Adrenal gland (tissue), 9 donors: ENCODE measurements at regions not wholly inside any gene's neighbourhood (a gene's known extent, or its start where the extent isn't known, plus 50 kb on each side); places are given as distances from the start of the nearest gene placed in this dataset.

Experiments used
- DNase-seq, 7 donors: peaks; one replicate each; pipeline ENCODE4 v3.0.0-alpha.2; 2019 to 2020
- H3K27ac ChIP-seq, 5 donors: fragments of 200-600 bp; sonication (generic) in 4 of 5; 1 replicate in 3 of 5; 2 replicates in 2 of 5; pipeline versions ENCODE4 v1.5.1 to v1.8.0; 2016 to 2020; ENCODE audit warnings: mild to moderate bottlenecking in 1 of 5
- H3K27me3 ChIP-seq: fragments of 200-600 bp; 2 replicates; pipeline ENCODE4 v1.8.0; 2021
- H3K36me3 ChIP-seq, 2 donors: fragments of 200-600 bp; replicated peaks in 1 of 2; 1 replicate in 1 of 2; 2 replicates in 1 of 2; pipeline versions ENCODE4 v1.5.1 to v1.8.0; 2018 to 2022
- H3K4me1 ChIP-seq, 2 donors: fragments of 200-600 bp; replicated peaks in 1 of 2; 1 replicate in 1 of 2; 2 replicates in 1 of 2; pipeline versions ENCODE4 v1.5.1 to v1.8.0; 2018 to 2021
- H3K4me3 ChIP-seq, 4 donors: fragments of 200-600 bp; sonication (generic) in 3 of 4; one replicate each; pipeline ENCODE4 v1.5.1; 2016 to 2018
- H3K9me3 ChIP-seq, 3 donors: fragments of 200-600 bp; sonication (generic) in 1 of 3; replicated peaks in 1 of 3; 1 replicate in 2 of 3; 2 replicates in 1 of 3; pipeline versions ENCODE4 v1.5.1 to v1.8.0; 2016 to 2021
- CTCF ChIP-seq, 6 experiments: fragments of 450-650 bp in 4 of 6; fragments of 200-600 bp in 2 of 6; sonication (generic) in 1 of 6; IDR thresholded peaks; 1 replicate in 5 of 6; 2 replicates in 1 of 6; pipeline versions ENCODE4 v1.5.1 to v1.8.0; 2016 to 2021; ENCODE audit warnings: antibody characterized with exemption in 6 of 6, mild to moderate bottlenecking in 2 of 6, moderate library complexity in 1 of 6
- POLR2A ChIP-seq, 2 donors: fragments of 450-650 bp; IDR thresholded peaks; one replicate each; pipeline ENCODE4 v1.6.1; 2017; ENCODE audit warnings: antibody characterized with exemption in 2 of 2, mild to moderate bottlenecking in 2 of 2, moderate library complexity in 1 of 2
- WGBS, 4 donors: extraction: QIAGEN DNeasy Blood & Tissue Kit in 2 of 4; methylation state at CpG; one replicate each; pipeline versions ENCODE4 v1.1.5 to v1.1.7; 2013 to 2017; 5-methylcytosine and 5-hydroxymethylcytosine counted together
- intact Hi-C, 2 donors: fragments of 100-400 bp; cut with DNase I; formaldehyde crosslinking; loops; one replicate each; pipeline versions ENCODE4 v1.14.1 to v1.15.0; 2022 to 2023
- donor health status: healthy with polysubstance abuse.
- donor health status: Bipolar disorder and iron deficiency.
- donor health status: DM: yes; HTN: yes; CAD: no.
- donor health status: DM: no; HTN: no; CAD: no.
- donor health status: DM: no; HTN: no; CAD: no.

- TF ChIP-seq CTCF (IDR thresholded peaks at IDR 0.05) (no peak), POLR2A (IDR thresholded peaks at IDR 0.05) (no peak)
These were observed 467.4 kb upstream of the SORCS1 start for GRCh38 chr10:107631876-107632275.

GRCh38 chr10:107626862-107627261 lies 462.4 kb upstream of the SORCS1 start:
- no peak for DNase-seq
- no peaks in the 10 kb centered on the region for H3K4me1 ChIP-seq
- 80 to 91% (median 81%) methylated on average over 3 of the region's 3 CpGs for WGBS, 4 donors
- no peak overlapping the region for H3K4me3 ChIP-seq
- H3K27me3 ChIP-seq: no peaks in the 10 kb centered on the region
- H3K9me3 ChIP-seq: peaks cover 0 to 6% (median 0%) of the 10 kb centered on the region in 3 donors
- intact Hi-C loops: no loop called here
- no peak overlapping the region for H3K27ac ChIP-seq
- no peaks in the 10 kb centered on the region for H3K36me3 ChIP-seq
- no peak for TF ChIP-seq POLR2A (IDR thresholded peaks at IDR 0.05)
- no peak for TF ChIP-seq CTCF (IDR thresholded peaks at IDR 0.05)

More at GRCh38 chr10:107631876-107632275, 467.4 kb upstream of the SORCS1 start:
- Histone ChIP-seq H3K4me3 (no peak overlapping the region), H3K27me3 (no peaks in the 10 kb centered on the region), H3K4me1 (no peaks in the 10 kb centered on the region), H3K36me3 (no peaks in the 10 kb centered on the region), H3K27ac (no peak overlapping the region), H3K9me3 (no peaks in the 10 kb centered on the region)
- no peak for DNase-seq
- intact Hi-C loops: no loop called here
- 68 to 95% (median 70%) methylated on average over 4 of the region's 4 CpGs for WGBS, 4 donors

GRCh38 chr10:107623292-107623691 lies 458.8 kb upstream of the SORCS1 start:
- intact Hi-C loops: no loop called here
- TF ChIP-seq CTCF (IDR thresholded peaks at IDR 0.05) (no peak), POLR2A (IDR thresholded peaks at IDR 0.05) (no peak)
- Histone ChIP-seq H3K4me1 (no peaks in the 10 kb centered on the region), H3K27ac (no peak overlapping the region), H3K4me3 (no peak overlapping the region), H3K9me3 (peaks cover 0 to 6% (median 0%) of the 10 kb centered on the region in 3 donors), H3K27me3 (no peaks in the 10 kb centered on the region), H3K36me3 (no peaks in the 10 kb centered on the region)
- WGBS, 4 donors: 76 to 78% (median 77%) methylated on average over 3 of the region's 3 CpGs
- DNase-seq: no peak

GRCh38 chr10:107619139-107619538 lies 454.6 kb upstream of the SORCS1 start:
- H3K4me3 ChIP-seq: no peak overlapping the region
- no peaks in the 10 kb centered on the region for H3K4me1 ChIP-seq
- H3K27me3 ChIP-seq: no peaks in the 10 kb centered on the region
- intact Hi-C loops: no loop called here
- TF ChIP-seq CTCF (IDR thresholded peaks at IDR 0.05): no peak
- no peak for TF ChIP-seq POLR2A (IDR thresholded peaks at IDR 0.05)
- H3K9me3 ChIP-seq: no peaks in the 10 kb centered on the region
- WGBS, 4 donors: 83 to 96% (median 93%) methylated on average over 1 of the region's 1 CpG
- no peak for DNase-seq
- no peak overlapping the region for H3K27ac ChIP-seq
- H3K36me3 ChIP-seq: no peaks in the 10 kb centered on the region
